ENCODE measurements at regions not wholly inside any gene's neighbourhood (a gene's known extent, or its start where the extent isn't known, plus 50 kb on each side); places are given as distances from the start of the nearest gene placed in this dataset.
"Not testable (repeated sequence)": the region's sequence is repeated elsewhere in the genome, so short reads cannot be mapped to it uniquely, and the experiment has no call there.

- WGBS (ENCODE audit: insufficient coverage): no CpG with 5 or more reads among the region's 2 CpGs
- Histone ChIP-seq H3K36me3 (ENCODE audit: control insufficient read depth in 2 of 2, extremely low read depth in 1 of 2, insufficient read depth in 1 of 2, low read length in 1 of 2) (no peaks in the 10 kb centered on the region), H3K4me1 (ENCODE audit: control insufficient read depth in 1 of 2, extremely low read depth in 1 of 2, insufficient read depth in 2 of 2, low read length in 2 of 2) (no peaks in the 10 kb centered on the region), H3K4me3 (ENCODE audit: control insufficient read depth in 1 of 2, extremely low read depth in 1 of 2, low read length in 1 of 2) (no peak overlapping the region), H3K9me3 (no peaks in the 10 kb centered on the region), H3K27ac (ENCODE audit: low read length) (no peak overlapping the region), H3K27me3 (replicated peaks in 1 of 2; ENCODE audit: control insufficient read depth in 2 of 2, extremely low read depth in 1 of 2, insufficient read depth in 2 of 2, low read length in 1 of 2) (peaks cover 0 to 6% of the 10 kb centered on the region in 2 experiments)
- ATAC-seq (replicated peaks in 1 of 4) (no peak), DNase-seq (no peak)
- Mint-ChIP-seq H3K9me3 (no peaks in the 10 kb centered on the region), H3K36me3 (no peaks in the 10 kb centered on the region), H3K4me1 (peaks cover 0 to 2% (median 0%) of the 10 kb centered on the region in 3 donors), H3K27me3 (peaks cover 8 to 22% of the 10 kb centered on the region in 2 donors), H3K27ac (no peak overlapping the region), H3K4me3 (no peak overlapping the region)
- ChIA-PET POLR2A (no interaction called here), CTCF (no interaction called here)
Observed at GRCh38 chr6:15818491-15818890, 155.7 kb upstream of the DTNBP1 start.

DNA sequence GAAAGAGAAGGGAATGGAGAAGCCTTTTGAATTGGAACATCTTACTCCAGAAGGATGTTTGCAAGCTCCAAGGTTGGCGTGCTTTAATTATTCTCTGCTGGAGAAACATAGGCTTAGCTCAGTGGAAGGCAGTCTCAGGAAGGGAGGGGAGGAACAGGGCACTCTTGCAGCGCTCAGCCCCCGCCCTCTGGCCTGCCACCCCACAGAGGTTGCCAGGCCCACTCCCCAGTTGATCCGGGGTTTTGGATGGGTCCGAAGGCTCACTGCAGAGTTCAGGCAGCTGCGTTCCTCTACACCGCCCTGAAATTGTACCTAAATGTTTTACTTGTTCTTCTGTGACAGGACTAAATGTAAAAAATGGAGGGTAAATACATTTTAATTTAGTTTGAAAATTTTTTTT is 155.2 kb upstream of the DTNBP1 start:
- Histone ChIP-seq H3K9me3 (no peaks in the 10 kb centered on the region), H3K4me3 (ENCODE audit: control insufficient read depth in 1 of 2, extremely low read depth in 1 of 2, low read length in 1 of 2) (no peak overlapping the region), H3K36me3 (ENCODE audit: control insufficient read depth in 2 of 2, extremely low read depth in 1 of 2, insufficient read depth in 1 of 2, low read length in 1 of 2) (no peaks in the 10 kb centered on the region), H3K27ac (ENCODE audit: low read length) (no peak overlapping the region), H3K27me3 (replicated peaks in 1 of 2; ENCODE audit: control insufficient read depth in 2 of 2, extremely low read depth in 1 of 2, insufficient read depth in 2 of 2, low read length in 1 of 2) (peaks cover 0 to 6% of the 10 kb centered on the region in 2 experiments), H3K4me1 (ENCODE audit: control insufficient read depth in 1 of 2, extremely low read depth in 1 of 2, insufficient read depth in 2 of 2, low read length in 2 of 2) (no peaks in the 10 kb centered on the region)
- Mint-ChIP-seq H3K4me3 (no peak overlapping the region), H3K9me3 (no peaks in the 10 kb centered on the region), H3K27me3 (peaks cover 4 to 18% of the 10 kb centered on the region in 2 donors), H3K36me3 (no peaks in the 10 kb centered on the region), H3K27ac (no peak overlapping the region), H3K4me1 (peaks cover 0 to 2% (median 0%) of the 10 kb centered on the region in 3 donors)
- ChIA-PET CTCF (no interaction called here), POLR2A (no interaction called here)
- DNase-seq (no peak), ATAC-seq (replicated peaks in 1 of 4) (no peak)
- 96% methylated on average over 3 of the region's 7 CpGs for WGBS (ENCODE audit: insufficient coverage)

DNA sequence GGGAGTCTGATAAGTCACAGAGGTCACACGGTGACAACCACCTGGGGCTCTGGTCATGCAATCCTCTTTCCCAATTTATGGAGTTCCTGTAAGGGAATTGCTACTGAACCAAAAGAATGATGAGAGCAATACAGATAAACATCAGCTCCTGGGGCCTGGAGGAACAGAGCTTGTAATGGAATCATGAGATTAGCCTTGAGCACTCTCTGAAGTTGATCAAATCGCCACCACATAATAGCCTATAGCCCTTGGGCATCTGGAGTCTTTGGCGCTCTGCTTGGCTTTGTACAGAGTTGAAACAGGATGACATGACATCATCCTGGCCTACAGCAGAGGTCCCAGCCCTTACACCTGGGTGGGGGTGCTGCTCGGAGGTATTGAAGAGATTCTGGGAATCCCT is 154.3 kb upstream of the DTNBP1 start:
- H3K4me1 ChIP-seq (ENCODE audit: control insufficient read depth in 1 of 2, extremely low read depth in 1 of 2, insufficient read depth in 2 of 2, low read length in 2 of 2): no peaks in the 10 kb centered on the region
- no peaks in the 10 kb centered on the region for H3K9me3 ChIP-seq
- no peak for ATAC-seq (replicated peaks in 1 of 4)
- no peak for DNase-seq
- Mint-ChIP-seq H3K36me3 (no peaks in the 10 kb centered on the region), H3K9me3 (no peaks in the 10 kb centered on the region), H3K4me3 (no peak overlapping the region), H3K4me1 (peaks cover 0 to 2% (median 0%) of the 10 kb centered on the region in 3 donors), H3K27me3 (peaks cover 4 to 16% of the 10 kb centered on the region in 2 donors), H3K27ac (no peak overlapping the region)
- no peak overlapping the region for H3K4me3 ChIP-seq (ENCODE audit: control insufficient read depth in 1 of 2, extremely low read depth in 1 of 2, low read length in 1 of 2)
- no peak overlapping the region for H3K27ac ChIP-seq (ENCODE audit: low read length)
- 90% methylated on average over 2 of the region's 4 CpGs for WGBS (ENCODE audit: insufficient coverage)
- H3K27me3 ChIP-seq (replicated peaks in 1 of 2; ENCODE audit: control insufficient read depth in 2 of 2, extremely low read depth in 1 of 2, insufficient read depth in 2 of 2, low read length in 1 of 2): peaks cover 0 to 6% of the 10 kb centered on the region in 2 experiments
- H3K36me3 ChIP-seq (ENCODE audit: control insufficient read depth in 2 of 2, extremely low read depth in 1 of 2, insufficient read depth in 1 of 2, low read length in 1 of 2): no peaks in the 10 kb centered on the region
- ChIA-PET POLR2A (no interaction called here), CTCF (no interaction called here)

- Mint-ChIP-seq H3K4me3 (no peak overlapping the region), H3K27me3 (peaks cover 4 to 14% of the 10 kb centered on the region in 2 donors), H3K36me3 (no peaks in the 10 kb centered on the region), H3K4me1 (peaks cover 0 to 2% (median 0%) of the 10 kb centered on the region in 3 donors), H3K9me3 (no peaks in the 10 kb centered on the region), H3K27ac (no peak overlapping the region)
- ATAC-seq (replicated peaks in 1 of 4) (no peak), DNase-seq (no peak)
- Histone ChIP-seq H3K27me3 (replicated peaks in 1 of 2; ENCODE audit: control insufficient read depth in 2 of 2, extremely low read depth in 1 of 2, insufficient read depth in 2 of 2, low read length in 1 of 2) (peaks cover 0 to 6% of the 10 kb centered on the region in 2 experiments), H3K4me1 (ENCODE audit: control insufficient read depth in 1 of 2, extremely low read depth in 1 of 2, insufficient read depth in 2 of 2, low read length in 2 of 2) (no peaks in the 10 kb centered on the region), H3K9me3 (no peaks in the 10 kb centered on the region), H3K4me3 (ENCODE audit: control insufficient read depth in 1 of 2, extremely low read depth in 1 of 2, low read length in 1 of 2) (no peak overlapping the region), H3K36me3 (ENCODE audit: control insufficient read depth in 2 of 2, extremely low read depth in 1 of 2, insufficient read depth in 1 of 2, low read length in 1 of 2) (no peaks in the 10 kb centered on the region), H3K27ac (ENCODE audit: low read length) (no peak overlapping the region)
- 60% methylated on average over 2 of the region's 2 CpGs for WGBS (ENCODE audit: insufficient coverage)
- ChIA-PET POLR2A (no interaction called here), CTCF (no interaction called here)
Observed at GRCh38 chr6:15816661-15817060, 153.8 kb upstream of the DTNBP1 start.

DNA sequence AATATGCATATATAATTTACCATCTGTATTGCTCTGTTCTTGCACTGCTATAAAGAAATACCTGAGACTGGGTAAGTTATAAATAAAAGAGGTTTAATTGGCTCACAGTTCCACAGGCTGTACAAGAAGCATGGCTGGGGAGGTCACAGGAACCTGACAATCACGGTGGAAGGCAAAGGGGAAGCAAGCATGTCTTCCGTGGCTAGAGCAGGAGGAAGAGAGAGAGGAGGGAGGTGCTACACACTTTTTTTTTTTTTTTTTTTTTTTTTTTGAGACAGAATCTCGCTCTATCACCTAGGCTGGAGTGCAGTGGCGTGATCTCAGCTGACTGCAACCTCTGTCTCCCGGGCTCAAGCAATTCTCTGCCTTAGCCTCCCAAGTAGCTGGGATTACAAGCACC is 150.9 kb upstream of the DTNBP1 start:
- H3K4me3 ChIP-seq (ENCODE audit: control insufficient read depth in 1 of 2, extremely low read depth in 1 of 2, low read length in 1 of 2); H3K27me3 ChIP-seq (replicated peaks in 1 of 2; ENCODE audit: control insufficient read depth in 2 of 2, extremely low read depth in 1 of 2, insufficient read depth in 2 of 2, low read length in 1 of 2); H3K4me3 Mint-ChIP-seq; H3K27ac Mint-ChIP-seq; POLR2A ChIA-PET; H3K9me3 ChIP-seq; H3K36me3 ChIP-seq (ENCODE audit: control insufficient read depth in 2 of 2, extremely low read depth in 1 of 2, insufficient read depth in 1 of 2, low read length in 1 of 2); H3K4me1 ChIP-seq (ENCODE audit: control insufficient read depth in 1 of 2, extremely low read depth in 1 of 2, insufficient read depth in 2 of 2, low read length in 2 of 2); DNase-seq; H3K9me3 Mint-ChIP-seq; ATAC-seq (replicated peaks in 1 of 4); H3K36me3 Mint-ChIP-seq; H3K27ac ChIP-seq (ENCODE audit: low read length); CTCF ChIA-PET; H3K4me1 Mint-ChIP-seq: not testable (repeated sequence)
- peaks cover 20 to 22% of the 10 kb centered on the region in 2 donors for H3K27me3 Mint-ChIP-seq
- 16% methylated on average over 2 of the region's 5 CpGs for WGBS (ENCODE audit: insufficient coverage)

DNA sequence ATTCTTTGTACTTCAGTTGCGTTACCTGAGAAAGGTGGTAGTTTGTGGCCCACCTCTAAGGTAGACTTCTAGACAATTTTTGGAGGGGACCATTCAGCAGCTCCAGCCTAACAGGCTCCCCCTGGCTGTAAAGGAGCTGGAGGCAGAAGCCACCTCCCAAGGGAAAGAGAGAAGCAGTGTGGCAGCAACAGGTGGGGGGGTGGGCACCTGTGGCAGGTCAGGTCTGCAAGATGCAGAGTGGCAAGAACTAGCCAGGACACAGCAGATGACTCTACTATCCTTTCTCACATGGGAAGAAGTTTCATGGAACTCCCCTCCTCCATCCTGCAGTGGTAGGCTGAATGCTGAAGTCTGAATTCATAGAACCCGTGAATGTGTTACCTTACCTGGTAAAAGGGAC is 148.3 kb upstream of the DTNBP1 start:
- H3K36me3 Mint-ChIP-seq: no peaks in the 10 kb centered on the region
- ChIA-PET POLR2A (no interaction called here), CTCF (interaction anchor here in 1 of 2 donors (0.5 kb wide), 1 partner anchor 108 kb away, joined by 4 read pairs; no protein-coding TSS in a partner anchor)
- no CpG with 5 or more reads among the region's 2 CpGs for WGBS (ENCODE audit: insufficient coverage)
- no peak for ATAC-seq (replicated peaks in 1 of 4)
- no peak overlapping the region for H3K27ac Mint-ChIP-seq
- H3K4me3 Mint-ChIP-seq: no peak overlapping the region
- H3K27ac ChIP-seq (ENCODE audit: low read length): no peak overlapping the region
- no peaks in the 10 kb centered on the region for H3K36me3 ChIP-seq (ENCODE audit: control insufficient read depth in 2 of 2, extremely low read depth in 1 of 2, insufficient read depth in 1 of 2, low read length in 1 of 2)
- H3K27me3 Mint-ChIP-seq: peaks cover 17 to 20% of the 10 kb centered on the region in 2 donors
- H3K27me3 ChIP-seq (replicated peaks in 1 of 2; ENCODE audit: control insufficient read depth in 2 of 2, extremely low read depth in 1 of 2, insufficient read depth in 2 of 2, low read length in 1 of 2): peaks cover 0 to 6% of the 10 kb centered on the region in 2 experiments
- H3K4me3 ChIP-seq (ENCODE audit: control insufficient read depth in 1 of 2, extremely low read depth in 1 of 2, low read length in 1 of 2): no peak overlapping the region
- H3K9me3 ChIP-seq: no peaks in the 10 kb centered on the region
- H3K9me3 Mint-ChIP-seq: no peaks in the 10 kb centered on the region
- H3K4me1 ChIP-seq (ENCODE audit: control insufficient read depth in 1 of 2, extremely low read depth in 1 of 2, insufficient read depth in 2 of 2, low read length in 2 of 2): no peaks in the 10 kb centered on the region
- no peak for DNase-seq
- H3K4me1 Mint-ChIP-seq: peaks cover 0 to 2% (median 0%) of the 10 kb centered on the region in 3 donors

GRCh38 chr6:15810618-15811017 is 147.8 kb upstream of the DTNBP1 start:
- Mint-ChIP-seq H3K36me3 (no peaks in the 10 kb centered on the region), H3K9me3 (no peaks in the 10 kb centered on the region), H3K4me1 (peaks cover 0 to 2% (median 0%) of the 10 kb centered on the region in 3 donors), H3K4me3 (no peak overlapping the region), H3K27ac (no peak overlapping the region), H3K27me3 (peaks cover 17 to 20% of the 10 kb centered on the region in 2 donors)
- ChIA-PET POLR2A (no interaction called here), CTCF (no interaction called here)
- H3K27ac ChIP-seq (ENCODE audit: low read length): no peak overlapping the region
- H3K4me3 ChIP-seq (ENCODE audit: control insufficient read depth in 1 of 2, extremely low read depth in 1 of 2, low read length in 1 of 2): no peak overlapping the region
- no CpG with 5 or more reads among the region's 1 CpG for WGBS (ENCODE audit: insufficient coverage)
- H3K36me3 ChIP-seq (ENCODE audit: control insufficient read depth in 2 of 2, extremely low read depth in 1 of 2, insufficient read depth in 1 of 2, low read length in 1 of 2): no peaks in the 10 kb centered on the region
- H3K27me3 ChIP-seq (replicated peaks in 1 of 2; ENCODE audit: control insufficient read depth in 2 of 2, extremely low read depth in 1 of 2, insufficient read depth in 2 of 2, low read length in 1 of 2): peaks cover 0 to 6% of the 10 kb centered on the region in 2 experiments
- DNase-seq (no peak), ATAC-seq (replicated peaks in 1 of 4) (no peak)
- no peaks in the 10 kb centered on the region for H3K9me3 ChIP-seq
- H3K4me1 ChIP-seq (ENCODE audit: control insufficient read depth in 1 of 2, extremely low read depth in 1 of 2, insufficient read depth in 2 of 2, low read length in 2 of 2): no peaks in the 10 kb centered on the region
